Muscle of leg (tissue), 3 donors: ENCODE measurements at regions not wholly inside any gene's neighbourhood (a gene's known extent, or its start where the extent isn't known, plus 50 kb on each side); places are given as distances from the start of the nearest gene placed in this dataset.

Source experiments
- DNase-seq: peaks from one replicate; pipeline ENCODE4 v3.0.0; 2013
- H3K27ac ChIP-seq: one replicate; pipeline ENCODE4 v1.5.1; 2013; ENCODE audit warnings: mild to moderate bottlenecking, low read length, control low read depth
- H3K27me3 ChIP-seq: one replicate; pipeline ENCODE4 v1.6.1; 2013; ENCODE audit warnings: low read length; ENCODE audit not compliant: control insufficient read depth, insufficient read depth
- H3K36me3 ChIP-seq: one replicate; pipeline ENCODE4 v1.6.1; 2013; ENCODE audit warnings: low read length; ENCODE audit not compliant: control insufficient read depth, insufficient read depth
- H3K4me1 ChIP-seq: one replicate; pipeline ENCODE4 v1.6.1; 2013; ENCODE audit warnings: low read length; ENCODE audit not compliant: control insufficient read depth, insufficient read depth
- H3K4me3 ChIP-seq: one replicate; pipeline ENCODE4 v1.5.1; 2013; ENCODE audit warnings: low read length, control low read depth
- H3K9me3 ChIP-seq: replicated peaks from 2 replicates; pipeline ENCODE4 v1.6.1; 2013; ENCODE audit warnings: low read depth, low read length; ENCODE audit not compliant: control insufficient read depth
- WGBS: methylation state at CpG from one replicate; pipeline ENCODE4 v1.1.5; 2013; ENCODE audit warnings: missing lambda C conversion rate; ENCODE audit not compliant: insufficient coverage; 5-methylcytosine and 5-hydroxymethylcytosine counted together

- Histone ChIP-seq H3K27ac (no peak overlapping the region), H3K27me3 (no peaks in the 10 kb centered on the region), H3K36me3 (no peaks in the 10 kb centered on the region), H3K4me3 (no peak overlapping the region), H3K9me3 (no peaks in the 10 kb centered on the region), H3K4me1 (no peaks in the 10 kb centered on the region)
- no peak for DNase-seq
- WGBS, result no CpG with 5 or more reads among the region's 1 CpG
These were observed 552.7 kb downstream of the SNAPC1 start for GRCh38 chr14:62314871-62315270.

DNA sequence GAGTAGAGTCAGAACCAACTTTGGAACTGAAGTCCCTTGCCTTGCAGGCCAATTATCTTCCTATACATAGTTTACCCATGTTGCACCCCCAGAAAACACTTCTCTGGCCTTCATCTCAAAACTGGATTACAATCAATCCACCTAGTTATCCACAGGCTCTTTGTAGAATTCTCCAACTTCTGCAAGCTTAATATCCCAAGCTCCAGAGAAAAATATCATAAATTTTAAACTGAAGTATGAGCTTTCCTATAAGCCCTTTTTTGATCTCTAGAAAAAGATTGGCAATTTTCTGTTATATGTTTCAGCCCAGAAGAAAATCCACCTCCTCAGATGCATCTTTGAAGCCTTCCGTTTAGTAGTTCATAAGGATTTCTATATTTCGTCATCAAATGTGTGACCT is 553.4 kb downstream of the SNAPC1 start:
- no peak overlapping the region for H3K4me3 ChIP-seq
- WGBS, result no CpG with 5 or more reads among the region's 2 CpGs
- H3K9me3 ChIP-seq, result no peaks in the 10 kb centered on the region
- H3K27me3 ChIP-seq, result no peaks in the 10 kb centered on the region
- H3K27ac ChIP-seq, result no peak overlapping the region
- H3K4me1 ChIP-seq, result no peaks in the 10 kb centered on the region
- no peak for DNase-seq
- H3K36me3 ChIP-seq, result no peaks in the 10 kb centered on the region

GRCh38 chr14:62322216-62322615 is 560.0 kb downstream of the SNAPC1 start:
- Histone ChIP-seq H3K27me3 (no peaks in the 10 kb centered on the region), H3K4me1 (no peaks in the 10 kb centered on the region), H3K36me3 (no peaks in the 10 kb centered on the region), H3K27ac (no peak overlapping the region), H3K9me3 (no peaks in the 10 kb centered on the region), H3K4me3 (no peak overlapping the region)
- 100% methylated on average over 1 of the region's 6 CpGs for WGBS
- no peak for DNase-seq

DNA sequence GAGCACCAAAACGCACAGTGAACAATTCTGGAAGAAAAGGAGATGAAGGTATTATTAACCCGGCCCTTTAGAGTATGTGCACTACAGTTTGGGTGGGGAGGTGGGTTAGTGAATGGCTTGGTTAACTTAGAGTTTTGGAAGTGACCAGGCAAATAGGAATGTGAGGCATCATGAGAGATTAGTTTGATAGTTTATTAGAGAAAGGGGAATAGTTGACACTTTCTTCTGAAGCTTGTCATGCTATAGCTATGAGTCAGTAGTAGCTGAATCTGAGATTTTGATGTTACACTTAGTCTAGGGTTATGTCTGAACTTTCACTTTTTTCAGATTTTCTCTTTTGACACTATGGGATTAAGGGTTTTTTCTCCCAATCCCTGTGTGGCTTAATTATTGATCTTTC is 567.2 kb downstream of the SNAPC1 start:
- Histone ChIP-seq H3K4me3 (no peak overlapping the region), H3K36me3 (no peaks in the 10 kb centered on the region), H3K4me1 (no peaks in the 10 kb centered on the region), H3K27me3 (no peaks in the 10 kb centered on the region), H3K9me3 (no peaks in the 10 kb centered on the region), H3K27ac (no peak overlapping the region)
- DNase-seq, result no peak
- 87% methylated on average over 1 of the region's 2 CpGs for WGBS

GRCh38 chr14:62347562-62348011 is 585.4 kb downstream of the SNAPC1 start:
- H3K4me1 ChIP-seq, result no peaks in the 10 kb centered on the region
- H3K27me3 ChIP-seq, result no peaks in the 10 kb centered on the region
- no peak overlapping the region for H3K4me3 ChIP-seq
- H3K36me3 ChIP-seq, result no peaks in the 10 kb centered on the region
- H3K9me3 ChIP-seq, result peaks cover 4% of the 10 kb centered on the region
- 95% methylated on average over 4 of the region's 5 CpGs for WGBS
- no peak for DNase-seq
- no peak overlapping the region for H3K27ac ChIP-seq

DNA sequence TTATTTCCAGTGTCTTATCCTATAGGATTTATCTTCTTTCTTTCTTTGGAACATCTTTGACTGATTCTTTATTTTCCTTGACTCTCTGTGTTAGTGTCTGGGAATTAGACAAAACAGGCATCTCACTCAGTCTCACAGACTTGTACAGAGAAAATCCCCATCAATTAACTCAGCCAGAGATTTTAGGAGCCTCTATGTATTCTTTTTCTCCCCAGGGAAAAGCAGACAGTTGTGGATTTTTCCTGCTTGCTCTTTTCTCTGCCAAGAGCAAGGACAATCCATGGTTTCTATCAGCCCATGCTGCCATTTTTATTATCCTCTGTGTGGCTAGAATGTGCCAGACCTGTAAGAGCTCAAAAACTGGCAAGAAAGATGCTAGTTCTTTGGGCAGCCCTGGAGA is 595.1 kb downstream of the SNAPC1 start:
- Histone ChIP-seq H3K4me3 (no peak overlapping the region), H3K4me1 (no peaks in the 10 kb centered on the region), H3K36me3 (no peaks in the 10 kb centered on the region), H3K27ac (no peak overlapping the region), H3K27me3 (no peaks in the 10 kb centered on the region), H3K9me3 (peaks cover 10% of the 10 kb centered on the region)
- no peak for DNase-seq

GRCh38 chr14:62364161-62364560 is 601.9 kb downstream of the SNAPC1 start:
- H3K36me3 ChIP-seq, result no peaks in the 10 kb centered on the region
- no peak for DNase-seq
- H3K4me3 ChIP-seq, result no peak overlapping the region
- no peaks in the 10 kb centered on the region for H3K27me3 ChIP-seq
- no peaks in the 10 kb centered on the region for H3K9me3 ChIP-seq
- WGBS, result no CpG with 5 or more reads among the region's 2 CpGs
- no peaks in the 10 kb centered on the region for H3K4me1 ChIP-seq
- H3K27ac ChIP-seq, result no peak overlapping the region

GRCh38 chr14:62364800-62365280 is 602.6 kb downstream of the SNAPC1 start:
- no peaks in the 10 kb centered on the region for H3K36me3 ChIP-seq
- H3K4me1 ChIP-seq, result no peaks in the 10 kb centered on the region
- no CpG with 5 or more reads among the region's 4 CpGs for WGBS
- H3K4me3 ChIP-seq, result no peak overlapping the region
- no peaks in the 10 kb centered on the region for H3K9me3 ChIP-seq
- H3K27me3 ChIP-seq, result no peaks in the 10 kb centered on the region
- H3K27ac ChIP-seq, result no peak overlapping the region
- DNase-seq, result no peak

DNA sequence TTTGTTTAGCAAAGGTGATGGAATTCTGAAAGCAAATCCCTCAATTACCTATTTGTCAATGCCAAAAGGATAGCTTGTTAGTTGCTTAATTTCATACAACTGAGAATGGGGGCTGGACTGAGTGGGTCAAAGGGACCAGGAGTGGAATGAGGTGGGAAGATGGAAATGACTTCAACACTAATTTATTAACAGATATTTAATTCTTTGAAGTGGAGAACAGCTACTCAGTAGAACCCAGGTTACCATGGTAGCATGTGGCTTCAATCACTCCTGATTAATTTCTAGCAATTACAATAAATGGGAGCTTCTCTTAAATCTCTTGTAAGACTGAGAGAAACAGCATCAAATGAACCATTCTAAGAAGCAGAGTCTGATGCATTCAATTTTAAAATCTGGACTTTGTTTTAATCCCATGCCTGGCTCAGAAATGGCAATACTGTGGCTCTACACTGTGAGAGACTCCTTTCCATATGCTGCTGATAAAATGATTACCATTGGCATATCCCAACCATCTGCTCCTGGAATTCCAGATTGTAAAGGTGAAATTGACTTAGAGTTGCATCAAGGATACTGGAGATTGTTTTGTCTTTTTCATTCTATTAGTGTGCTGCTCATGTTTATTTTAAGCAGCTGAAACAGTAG is 607.8 kb downstream of the SNAPC1 start:
- no peaks in the 10 kb centered on the region for H3K36me3 ChIP-seq
- no peak overlapping the region for H3K27ac ChIP-seq
- no peak overlapping the region for H3K4me3 ChIP-seq
- no peaks in the 10 kb centered on the region for H3K27me3 ChIP-seq
- no peaks in the 10 kb centered on the region for H3K9me3 ChIP-seq
- no peak for DNase-seq
- no peaks in the 10 kb centered on the region for H3K4me1 ChIP-seq

DNA sequence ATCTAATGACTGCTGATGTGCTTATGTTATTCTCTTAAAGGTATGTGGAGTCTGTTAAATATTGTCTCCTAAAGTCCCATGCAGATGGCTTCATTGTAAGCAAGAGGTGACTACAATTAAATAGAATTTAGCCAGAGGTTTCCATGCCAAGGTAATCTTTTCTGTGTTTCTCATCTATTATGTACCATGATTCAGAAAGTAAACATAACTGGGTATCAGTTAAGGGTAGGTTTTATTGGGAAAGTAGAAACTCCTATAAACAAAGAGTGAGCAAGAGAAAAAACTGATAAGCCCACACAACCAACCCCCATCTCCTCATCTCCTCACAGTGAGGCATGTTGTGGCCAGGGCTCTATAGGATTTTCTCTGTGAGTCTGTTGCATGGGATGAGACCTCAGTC is 611.7 kb downstream of the SNAPC1 start:
- Histone ChIP-seq H3K27ac (no peak overlapping the region), H3K27me3 (no peaks in the 10 kb centered on the region), H3K4me1 (no peaks in the 10 kb centered on the region), H3K36me3 (no peaks in the 10 kb centered on the region), H3K4me3 (no peak overlapping the region), H3K9me3 (no peaks in the 10 kb centered on the region)
- DNase-seq, result no peak

DNA sequence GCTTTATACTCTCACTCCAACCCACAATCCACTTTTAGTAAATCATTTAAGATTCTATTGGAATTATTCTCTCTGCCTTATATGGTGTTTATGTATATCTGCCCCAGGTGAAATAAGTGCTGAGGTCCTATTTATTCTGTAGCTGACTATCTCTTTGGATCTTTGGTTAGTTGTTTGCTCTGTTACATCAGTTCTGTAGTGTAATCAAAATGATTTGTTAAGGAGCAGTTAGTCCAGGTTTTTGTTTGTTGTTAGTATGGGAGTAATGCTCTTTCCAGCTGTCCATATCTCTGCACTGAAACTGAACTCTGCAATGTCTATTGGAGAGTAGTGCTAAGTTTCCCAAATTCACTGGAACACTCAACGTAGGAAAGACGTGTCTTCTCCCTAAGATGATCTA is 615.8 kb downstream of the SNAPC1 start:
- no CpG with 5 or more reads among the region's 2 CpGs for WGBS

More for the DNA sequence above, 615.8 kb downstream of the SNAPC1 start:
- H3K4me1 ChIP-seq, result no peaks in the 10 kb centered on the region
- H3K36me3 ChIP-seq, result no peaks in the 10 kb centered on the region
- H3K9me3 ChIP-seq, result no peaks in the 10 kb centered on the region
- no peak overlapping the region for H3K4me3 ChIP-seq
- no peaks in the 10 kb centered on the region for H3K27me3 ChIP-seq
- H3K27ac ChIP-seq, result no peak overlapping the region
- DNase-seq, result no peak
